ENCODE measurements at regions not wholly inside any gene's neighbourhood (a gene's known extent, or its start where the extent isn't known, plus 50 kb on each side); places are given as distances from the start of the nearest gene placed in this dataset.
"Not testable (repeated sequence)": the region's sequence is repeated elsewhere in the genome, so short reads cannot be mapped to it uniquely, and the experiment has no call there.

- DNase-seq (ENCODE audit: low read depth, low spot score): no peak
- CTCF ChIA-PET: no interaction called here
- POLR2A ChIA-PET: no interaction called here
- TF ChIP-seq, protein P1, sequence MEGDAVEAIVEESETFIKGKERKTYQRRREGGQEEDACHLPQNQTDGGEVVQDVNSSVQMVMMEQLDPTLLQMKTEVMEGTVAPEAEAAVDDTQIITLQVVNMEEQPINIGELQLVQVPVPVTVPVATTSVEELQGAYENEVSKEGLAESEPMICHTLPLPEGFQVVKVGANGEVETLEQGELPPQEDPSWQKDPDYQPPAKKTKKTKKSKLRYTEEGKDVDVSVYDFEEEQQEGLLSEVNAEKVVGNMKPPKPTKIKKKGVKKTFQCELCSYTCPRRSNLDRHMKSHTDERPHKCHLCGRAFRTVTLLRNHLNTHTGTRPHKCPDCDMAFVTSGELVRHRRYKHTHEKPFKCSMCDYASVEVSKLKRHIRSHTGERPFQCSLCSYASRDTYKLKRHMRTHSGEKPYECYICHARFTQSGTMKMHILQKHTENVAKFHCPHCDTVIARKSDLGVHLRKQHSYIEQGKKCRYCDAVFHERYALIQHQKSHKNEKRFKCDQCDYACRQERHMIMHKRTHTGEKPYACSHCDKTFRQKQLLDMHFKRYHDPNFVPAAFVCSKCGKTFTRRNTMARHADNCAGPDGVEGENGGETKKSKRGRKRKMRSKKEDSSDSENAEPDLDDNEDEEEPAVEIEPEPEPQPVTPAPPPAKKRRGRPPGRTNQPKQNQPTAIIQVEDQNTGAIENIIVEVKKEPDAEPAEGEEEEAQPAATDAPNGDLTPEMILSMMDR (IDR thresholded peaks at IDR 0.05; ENCODE audit: insufficient read depth, low read length, missing control alignments): no peak
- no peak overlapping the region for H3K4me3 ChIP-seq (ENCODE audit: low read depth, low read length)
Observed at GRCh38 chr5:154590093-154590724, 112.2 kb upstream of the HAND1 start.

DNA sequence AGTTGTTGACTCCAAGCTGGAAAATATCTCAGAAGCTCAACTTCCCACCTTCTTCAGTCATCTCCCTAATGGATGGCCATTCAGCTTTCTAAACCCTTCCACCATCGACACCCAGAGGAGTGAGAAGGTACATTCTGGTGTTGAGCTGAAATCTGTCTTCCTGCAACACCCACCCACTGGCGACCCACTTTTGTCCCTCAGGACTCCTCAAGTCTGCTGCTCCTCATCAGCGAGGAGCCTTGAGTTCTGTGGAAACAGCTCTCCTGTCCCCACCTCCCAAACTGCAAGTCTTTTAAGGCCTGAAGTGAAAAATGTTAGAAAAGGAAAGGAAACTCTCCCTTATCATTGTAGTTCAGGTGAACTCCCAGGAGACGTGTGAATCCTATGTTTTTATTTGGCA, 111.5 kb upstream of the HAND1 start:
- no peak overlapping the region for H3K4me3 ChIP-seq (ENCODE audit: low read depth, low read length)
- no peak for DNase-seq (ENCODE audit: low read depth, low spot score)
- ChIA-PET CTCF (no interaction called here), POLR2A (no interaction called here)
- TF ChIP-seq, protein P1 (IDR thresholded peaks at IDR 0.05; ENCODE audit: insufficient read depth, low read length, missing control alignments): no peak

DNA sequence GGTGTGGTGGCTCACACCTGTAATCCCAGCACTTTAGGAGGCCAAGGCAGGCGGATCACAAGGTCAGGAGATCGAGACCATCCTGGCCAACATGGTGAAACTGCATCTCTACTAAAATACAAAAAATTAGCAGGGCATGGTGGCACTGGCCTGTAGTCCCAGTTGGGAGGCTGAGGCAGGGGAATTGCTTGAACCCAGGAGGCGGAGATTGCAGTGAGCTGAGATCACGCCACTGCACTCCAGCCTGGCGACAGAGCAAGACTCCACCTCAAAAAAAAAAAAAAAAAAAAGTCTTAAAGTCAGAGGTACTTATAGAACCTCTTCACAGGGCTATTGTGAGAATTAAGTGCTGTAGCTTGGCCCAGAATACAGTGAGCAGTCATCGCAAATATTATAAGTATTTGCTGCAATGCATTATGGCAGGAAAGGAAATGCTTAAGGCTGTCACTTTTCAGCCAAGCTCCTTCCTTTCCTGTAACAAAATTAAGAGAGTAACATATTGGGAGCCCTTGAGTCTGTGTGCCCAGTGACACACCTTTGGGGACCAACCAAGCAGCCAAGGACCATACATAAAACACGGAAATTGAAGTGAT, 110.9 kb upstream of the HAND1 start:
- DNase-seq (ENCODE audit: low read depth, low spot score); H3K4me3 ChIP-seq (ENCODE audit: low read depth, low read length); POLR2A ChIA-PET: not testable (repeated sequence)
- CTCF ChIA-PET: interaction anchor here (1.4 kb wide), 1 partner anchor 121 kb away, joined by 4 read pairs; no protein-coding TSS in a partner anchor

GRCh38 chr5:154588091-154588774, 110.2 kb upstream of the HAND1 start:
- TF ChIP-seq, protein P1 (IDR thresholded peaks at IDR 0.05; ENCODE audit: insufficient read depth, low read length, missing control alignments): no peak
- DNase-seq (ENCODE audit: low read depth, low spot score): no peak
- ChIA-PET CTCF (interaction anchor here (1.4 kb wide), 1 partner anchor 120 kb away, joined by 4 read pairs; no protein-coding TSS in a partner anchor), POLR2A (no interaction called here)
- H3K4me3 ChIP-seq (ENCODE audit: low read depth, low read length): no peak overlapping the region

GRCh38 chr5:154587123-154588026, 109.3 kb upstream of the HAND1 start:
- POLR2A ChIA-PET: no interaction called here
- TF ChIP-seq, protein P1 (IDR thresholded peaks at IDR 0.05; ENCODE audit: insufficient read depth, low read length, missing control alignments): no peak

DNA sequence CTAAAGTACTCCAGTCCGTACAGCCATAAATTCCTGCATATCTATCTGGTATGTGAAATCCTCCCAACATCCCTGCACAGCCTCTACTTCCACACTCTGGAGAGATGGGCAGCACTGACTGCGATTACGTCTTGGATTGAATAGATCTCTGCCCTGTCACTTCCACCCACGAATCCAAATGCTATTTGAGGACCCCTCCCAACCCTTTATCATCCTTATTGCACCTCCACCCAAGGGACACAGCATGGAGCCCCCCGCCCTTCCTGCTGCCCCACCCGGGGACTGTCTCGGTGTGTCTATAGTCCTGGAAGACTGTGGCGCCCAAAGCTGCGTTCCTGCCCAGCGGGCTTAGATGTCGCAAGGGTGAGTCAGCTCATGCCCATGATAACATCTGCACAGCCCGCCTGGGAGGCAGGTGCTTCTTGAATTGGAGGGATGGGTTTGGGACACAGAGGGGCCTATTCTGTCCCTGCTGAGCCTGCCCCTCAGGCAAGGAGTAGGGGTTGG, 105.7 kb upstream of the HAND1 start:
- TF ChIP-seq, protein P1 (IDR thresholded peaks at IDR 0.05; ENCODE audit: insufficient read depth, low read length, missing control alignments): no peak

More at GRCh38 chr5:154587123-154588026, 109.3 kb upstream of the HAND1 start:
- H3K4me3 ChIP-seq (ENCODE audit: low read depth, low read length): no peak overlapping the region
- CTCF ChIA-PET: interaction anchor here (1.4 kb wide), 1 partner anchor 119 kb away, joined by 4 read pairs; no protein-coding TSS in a partner anchor
- DNase-seq (ENCODE audit: low read depth, low spot score): no peak

More for the DNA sequence above, 105.7 kb upstream of the HAND1 start:
- ChIA-PET POLR2A (no interaction called here), CTCF (interaction anchor here (0.9 kb wide), 1 partner anchor 63 kb away, joined by 3 read pairs; no protein-coding TSS in a partner anchor)
- H3K4me3 ChIP-seq (ENCODE audit: low read depth, low read length): no peak overlapping the region
- no peak for DNase-seq (ENCODE audit: low read depth, low spot score)
